WTC11 (cell line): ENCODE measurements at regions not wholly inside any gene's neighbourhood (a gene's known extent, or its start where the extent isn't known, plus 50 kb on each side); places are given as distances from the start of the nearest gene placed in this dataset.

Experiments
- ATAC-seq: fragments of 200-7000 bp; cut with Tn5 transposase; 2 replicates; pipeline ENCODE4 v1.10.0; 2021; ENCODE audit warnings: mild to moderate bottlenecking, moderate library complexity
- CTCF ChIA-PET: fragments of 300-600 bp; sonication (Branson Sonifier 250); formaldehyde crosslinking; loops from one replicate; lab custom pipeline; 2021; ENCODE audit warnings: antibody characterized with exemption; lab: Charles Lee
- POLR2A ChIA-PET: fragments of 350-600 bp; sonication (Branson Sonifier 250); formaldehyde crosslinking; loops from one replicate; lab custom pipeline; 2021; ENCODE audit warnings: antibody characterized with exemption; lab: Charles Lee
- DNase-seq: peaks from one replicate; pipeline ENCODE4 v3.0.0; 2021; ENCODE audit warnings: low spot score
- H3K27ac Mint-ChIP-seq: 2 replicates; pipeline ENCODE4 v1.8.0; 2021; ENCODE audit warnings: mixed read lengths
- H3K27me3 Mint-ChIP-seq: 2 replicates; pipeline ENCODE4 v1.8.0; 2021; ENCODE audit warnings: low read depth, mild to moderate bottlenecking, moderate library complexity, mixed read lengths
- H3K36me3 Mint-ChIP-seq: 2 replicates; pipeline ENCODE4 v1.8.0; 2021; ENCODE audit warnings: mixed read lengths
- H3K4me1 Mint-ChIP-seq: 2 replicates; pipeline ENCODE4 v1.8.0; 2022; ENCODE audit warnings: mixed read lengths
- H3K4me3 Mint-ChIP-seq: 2 replicates; pipeline ENCODE4 v1.8.0; 2021; ENCODE audit warnings: mild to moderate bottlenecking, moderate library complexity, mixed read lengths
- H3K9me3 Mint-ChIP-seq: 2 replicates; pipeline ENCODE4 v1.8.0; 2021; ENCODE audit warnings: mixed read lengths
- AR ChIP-seq: fragments of 250-450 bp; sonication (Bioruptor Pico); IDR thresholded peaks from 2 replicates; pipeline ENCODE4 v1.9.0; 2021; ENCODE audit warnings: mild to moderate bottlenecking
- ATF2 ChIP-seq: sonication (generic); formaldehyde crosslinking; IDR thresholded peaks from 2 replicates; pipeline ENCODE4 v1.8.1; 2022; ENCODE audit warnings: low read depth, missing genetic modification reagents, borderline replicate concordance
- ATF3 ChIP-seq: sonication (generic); formaldehyde crosslinking; conservative IDR thresholded peaks from 2 replicates; pipeline ENCODE4 v1.8.1; 2022; ENCODE audit warnings: mild to moderate bottlenecking, missing genetic modification reagents
- CREB1 ChIP-seq: sonication (generic); formaldehyde crosslinking; IDR thresholded peaks from 2 replicates; pipeline ENCODE4 v1.8.0; 2023; ENCODE audit warnings: mild to moderate bottlenecking, missing genetic modification reagents
- ELF4 ChIP-seq: sonication (generic); formaldehyde crosslinking; IDR thresholded peaks from 2 replicates; pipeline ENCODE4 v1.8.1; 2022; ENCODE audit warnings: low read depth, mild to moderate bottlenecking, moderate library complexity, missing genetic modification reagents
- JUN ChIP-seq: sonication (generic); formaldehyde crosslinking; IDR thresholded peaks from 2 replicates; pipeline ENCODE4 v1.8.0; 2023; ENCODE audit warnings: mild to moderate bottlenecking, missing genetic modification reagents
- MLX ChIP-seq: sonication (generic); formaldehyde crosslinking; IDR thresholded peaks from 2 replicates; pipeline ENCODE4 v1.8.1; 2023; ENCODE audit warnings: mild to moderate bottlenecking, missing genetic modification reagents, moderate library complexity
- MYBL2 ChIP-seq: sonication (generic); formaldehyde crosslinking; IDR thresholded peaks from 2 replicates; pipeline ENCODE4 v1.8.1; 2023; ENCODE audit warnings: mild to moderate bottlenecking, moderate library complexity, missing genetic modification reagents
- NFYB ChIP-seq: sonication (generic); formaldehyde crosslinking; conservative IDR thresholded peaks from 2 replicates; pipeline ENCODE4 v1.8.0; 2022; ENCODE audit warnings: low read depth, missing genetic modification reagents
- RELA ChIP-seq: sonication (generic); formaldehyde crosslinking; IDR thresholded peaks from 2 replicates; pipeline ENCODE4 v1.8.1; 2022; ENCODE audit warnings: missing genetic modification reagents, mild to moderate bottlenecking, borderline replicate concordance
- RORB ChIP-seq: fragments of 250-450 bp; sonication (Bioruptor Pico); IDR thresholded peaks from 2 replicates; pipeline ENCODE4 v1.9.0; 2021; ENCODE audit warnings: mild to moderate bottlenecking
- SMAD4 ChIP-seq: sonication (generic); formaldehyde crosslinking; IDR thresholded peaks from 2 replicates; pipeline ENCODE4 v1.8.0; 2022; ENCODE audit warnings: mild to moderate bottlenecking, missing genetic modification reagents
- TCF7 ChIP-seq: sonication (generic); formaldehyde crosslinking; IDR thresholded peaks from 2 replicates; pipeline ENCODE4 v1.8.0; 2022; ENCODE audit warnings: mild to moderate bottlenecking, low read depth, missing genetic modification reagents, moderate library complexity
- TEAD1 ChIP-seq: sonication (generic); formaldehyde crosslinking; IDR thresholded peaks from 2 replicates; pipeline ENCODE4 v1.8.0; 2022; ENCODE audit warnings: mild to moderate bottlenecking, missing genetic modification reagents
- TP53 ChIP-seq: sonication (generic); formaldehyde crosslinking; IDR thresholded peaks from 2 replicates; pipeline ENCODE4 v1.8.1; 2023; ENCODE audit warnings: mild to moderate bottlenecking, missing genetic modification reagents
- ZMAT4 ChIP-seq: fragments of 250-450 bp; sonication (Bioruptor Pico); IDR thresholded peaks from 2 replicates; pipeline ENCODE4 v1.9.0; 2021; ENCODE audit warnings: mild to moderate bottlenecking
- ZNF232 ChIP-seq: sonication (generic); formaldehyde crosslinking; IDR thresholded peaks from 2 replicates; pipeline ENCODE4 v1.8.0; 2022; ENCODE audit warnings: mild to moderate bottlenecking, missing genetic modification reagents
- ZNF281 ChIP-seq: sonication (generic); formaldehyde crosslinking; IDR thresholded peaks from 2 replicates; pipeline ENCODE4 v1.8.0; 2023; ENCODE audit warnings: mild to moderate bottlenecking, missing genetic modification reagents
- ZNF423 ChIP-seq: fragments of 250-450 bp; sonication (Bioruptor Pico); IDR thresholded peaks from 2 replicates; pipeline ENCODE4 v2.1.2; 2022; ENCODE audit warnings: mild to moderate bottlenecking, moderate library complexity
- ZNF671 ChIP-seq: fragments of 250-450 bp; sonication (Bioruptor Pico); IDR thresholded peaks from 2 replicates; pipeline ENCODE4 v1.8.0; 2021; ENCODE audit warnings: mild to moderate bottlenecking

GRCh38 chr12:86675197-86675596, 419.0 kb upstream of the MGAT4C start (continued):
- TF ChIP-seq AR (CRISPR knock-in tag): no peak
- no peak for TF ChIP-seq TCF7 (CRISPR knock-in tag)
- TF ChIP-seq ZNF671 (CRISPR knock-in tag): no peak
- TF ChIP-seq, all 79 proteins: peak for 0

GRCh38 chr12:86670986-86671385, 414.8 kb upstream of the MGAT4C start:
- Mint-ChIP-seq H3K9me3 (peaks cover 5% of the 10 kb centered on the region; the same call in 1 of the 2 replicates), H3K4me3 (no peak overlapping the region), H3K27me3 (no peaks in the 10 kb centered on the region), H3K4me1 (peaks cover 1% of the 10 kb centered on the region; the same call in 1 of the 2 replicates), H3K27ac (no peak overlapping the region), H3K36me3 (no peaks in the 10 kb centered on the region)
- no peak for TF ChIP-seq TCF7 (CRISPR knock-in tag)
- TF ChIP-seq TEAD1 (CRISPR knock-in tag): no peak
- TF ChIP-seq ZNF232 (CRISPR knock-in tag): no peak
- TF ChIP-seq NFYB (CRISPR knock-in tag): no peak
- TF ChIP-seq ZNF281 (CRISPR knock-in tag): no peak
- no peak for TF ChIP-seq CREB1 (CRISPR knock-in tag)
- TF ChIP-seq MYBL2 (CRISPR knock-in tag): no peak
- no peak for TF ChIP-seq JUN
- POLR2A ChIA-PET: no interaction called here
- CTCF ChIA-PET: no interaction called here
- no peak for DNase-seq
- no peak for ATAC-seq

GRCh38 chr12:86669010-86669409, 412.8 kb upstream of the MGAT4C start:
- H3K4me1 Mint-ChIP-seq: no peaks in the 10 kb centered on the region
- no peaks in the 10 kb centered on the region for H3K36me3 Mint-ChIP-seq
- no peaks in the 10 kb centered on the region for H3K27me3 Mint-ChIP-seq
- ChIA-PET CTCF (no interaction called here), POLR2A (no interaction called here)
- H3K4me3 Mint-ChIP-seq: no peak overlapping the region
- TF ChIP-seq RORB (CRISPR knock-in tag): no peak
- no peak for TF ChIP-seq ZNF423 (CRISPR knock-in tag)
- no peak for TF ChIP-seq TP53 (CRISPR knock-in tag)
- TF ChIP-seq ATF3: no peak
- TF ChIP-seq ZNF281 (CRISPR knock-in tag): no peak
- no peak for TF ChIP-seq ELF4
- TF ChIP-seq SMAD4 (CRISPR knock-in tag): no peak
- TF ChIP-seq ZMAT4: no peak
- TF ChIP-seq ATF2 (CRISPR knock-in tag): no peak
- no peak for TF ChIP-seq MLX (CRISPR knock-in tag)
- no peak for TF ChIP-seq RELA (CRISPR knock-in tag)
- no peak for TF ChIP-seq ZNF232 (CRISPR knock-in tag)
- DNase-seq (no peak), ATAC-seq (no peak)
- no peak overlapping the region for H3K27ac Mint-ChIP-seq
- H3K9me3 Mint-ChIP-seq: peaks cover 5% of the 10 kb centered on the region; the same call in 1 of the 2 replicates
